ENCODE measurements at regions not wholly inside any gene's neighbourhood (a gene's known extent, or its start where the extent isn't known, plus 50 kb on each side); places are given as distances from the start of the nearest gene placed in this dataset.

DNA sequence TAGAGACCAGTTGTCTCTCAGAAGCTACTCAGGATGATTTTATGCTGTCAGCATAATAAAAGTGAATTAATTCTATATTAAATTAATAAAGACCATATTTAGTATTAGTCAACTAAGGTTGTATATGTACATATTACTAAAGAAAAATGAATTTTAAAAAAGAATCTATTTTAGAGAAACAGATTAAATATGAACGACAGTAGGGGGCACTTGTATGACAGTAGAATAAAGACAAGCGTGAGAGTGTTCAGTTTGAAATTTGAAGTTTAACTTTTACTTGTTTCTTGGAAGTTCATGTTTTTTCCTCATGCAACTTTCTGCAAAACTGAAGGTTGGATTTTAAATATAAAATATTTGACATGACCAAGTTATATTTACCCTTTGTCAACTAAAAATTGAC, 67.9 kb upstream of the MACF1 start:
- TF ChIP-seq POLR2AphosphoS5 (IDR thresholded peaks at IDR 0.05; ENCODE audit: borderline replicate concordance, low read depth, low read length), result no peak
- no peak for TF ChIP-seq EZH2 (IDR thresholded peaks at IDR 0.05)
- no peak for TF ChIP-seq FOXP2 (optimal IDR thresholded peaks at IDR 0.05; ENCODE audit: control extremely low read depth, extremely low read length, insufficient read depth)
